Mucosa of descending colon (tissue), 3 donors: ENCODE measurements at regions not wholly inside any gene's neighbourhood (a gene's known extent, or its start where the extent isn't known, plus 50 kb on each side); places are given as distances from the start of the nearest gene placed in this dataset.

Source experiments
- ATAC-seq: fragments of 200-7000 bp; cut with Tn5 transposase; one replicate; pipeline ENCODE4 v1.9.1; 2020; ENCODE audit warnings: mild to moderate bottlenecking, moderate library complexity
- DNase-seq, 3 donors: peaks; one replicate each; pipeline ENCODE4 v3.0.0-alpha.2; 2020
- H3K36me3 ChIP-seq: fragments of 200-600 bp; one replicate; pipeline ENCODE4 v1.8.0; 2021; ENCODE audit warnings: low read depth, mild to moderate bottlenecking
- H3K4me1 ChIP-seq: fragments of 200-600 bp; one replicate; pipeline ENCODE4 v1.8.0; 2021; ENCODE audit warnings: low read depth, mild to moderate bottlenecking
- H3K4me3 ChIP-seq: fragments of 200-600 bp; one replicate; pipeline ENCODE4 v1.8.0; 2021; ENCODE audit warnings: mild to moderate bottlenecking
- H3K9me3 ChIP-seq: fragments of 200-600 bp; one replicate; pipeline ENCODE4 v1.8.0; 2021; ENCODE audit warnings: mild to moderate bottlenecking
- CTCF ChIP-seq: fragments of 200-600 bp; IDR thresholded peaks from one replicate; pipeline ENCODE4 v1.8.0; 2022; ENCODE audit warnings: antibody characterized with exemption, mild to moderate bottlenecking
- intact Hi-C, 2 donors: fragments of 100-400 bp; cut with DNase I in 1 of 2; cut with micrococcal nuclease in 1 of 2; formaldehyde crosslinking; loops; one replicate each; pipeline versions ENCODE4 v1.11.0 to v1.11.1; 2022; cut with DNase I, micrococcal nuclease
- donor health status: DM: no; HTN: no; CAD: no; lungs with moderate emphysema.
- donor health status: DM: no; HTN: no; CAD: no.
- donor health status: DM: no; HTN: yes; CAD: no.

- H3K4me1 ChIP-seq, result no peaks in the 10 kb centered on the region
- no peak overlapping the region for H3K4me3 ChIP-seq
- DNase-seq, result no peak
- no peaks in the 10 kb centered on the region for H3K36me3 ChIP-seq
- TF ChIP-seq CTCF, result no peak
- ATAC-seq, result no peak
- no peaks in the 10 kb centered on the region for H3K9me3 ChIP-seq
- intact Hi-C loops, result no loop called here
Measured at GRCh38 chrY:21105529-21105928, 349.6 kb downstream of the RPS4Y2 start.

GRCh38 chrY:21111313-21111712 lies 355.4 kb downstream of the RPS4Y2 start:
- Histone ChIP-seq H3K4me1 (no peaks in the 10 kb centered on the region), H3K9me3 (no peaks in the 10 kb centered on the region), H3K36me3 (no peaks in the 10 kb centered on the region), H3K4me3 (no peak overlapping the region)
- intact Hi-C loops, result no loop called here
- no peak for TF ChIP-seq CTCF
- ATAC-seq (no peak), DNase-seq (no peak)

- H3K4me1 ChIP-seq, result no peaks in the 10 kb centered on the region
- no peak for TF ChIP-seq CTCF
- intact Hi-C loops, result no loop called here
- H3K4me3 ChIP-seq, result no peak overlapping the region
- no peaks in the 10 kb centered on the region for H3K9me3 ChIP-seq
- H3K36me3 ChIP-seq, result no peaks in the 10 kb centered on the region
- no peak for ATAC-seq
- DNase-seq, result no peak
Measured at GRCh38 chrY:21121065-21121464, 365.2 kb downstream of the RPS4Y2 start.

- ATAC-seq (no peak), DNase-seq (no peak)
- TF ChIP-seq CTCF, result no peak
- H3K4me1 ChIP-seq, result no peaks in the 10 kb centered on the region
- no peaks in the 10 kb centered on the region for H3K36me3 ChIP-seq
- H3K9me3 ChIP-seq, result no peaks in the 10 kb centered on the region
- H3K4me3 ChIP-seq, result no peak overlapping the region
- intact Hi-C loops, result no loop called here
Measured at GRCh38 chrY:21135591-21135990, 375.5 kb upstream of the RBMY1B start.

GRCh38 chrY:21138056-21138758 lies 372.9 kb upstream of the RBMY1B start:
- no peak overlapping the region for H3K4me3 ChIP-seq
- no peak for TF ChIP-seq CTCF
- no peak for DNase-seq
- no peaks in the 10 kb centered on the region for H3K9me3 ChIP-seq
- intact Hi-C loops, result no loop called here
- no peak for ATAC-seq
- H3K36me3 ChIP-seq, result no peaks in the 10 kb centered on the region
- H3K4me1 ChIP-seq, result no peaks in the 10 kb centered on the region

GRCh38 chrY:21146331-21146730 lies 364.8 kb upstream of the RBMY1B start:
- Histone ChIP-seq H3K4me3 (no peak overlapping the region), H3K4me1 (no peaks in the 10 kb centered on the region), H3K36me3 (no peaks in the 10 kb centered on the region), H3K9me3 (no peaks in the 10 kb centered on the region)
- no peak for DNase-seq
- no peak for ATAC-seq
- no peak for TF ChIP-seq CTCF
- intact Hi-C loops, result no loop called here
